NB4 (cell line): ENCODE measurements at regions not wholly inside any gene's neighbourhood (a gene's known extent, or its start where the extent isn't known, plus 50 kb on each side); places are given as distances from the start of the nearest gene placed in this dataset.

Source experiments
- DNase-seq: peaks from one replicate; pipeline ENCODE4 v3.0.0; 2010; ENCODE audit warnings: low read depth
- H3K4me3 ChIP-seq: one replicate; pipeline ENCODE4 v1.5.1; 2011; ENCODE audit warnings: mild to moderate bottlenecking, low read depth, low read length, moderate library complexity
- MYC ChIP-seq: IDR thresholded peaks from 2 replicates; pipeline ENCODE4 v1.6.1; 2011; ENCODE audit warnings: low read depth, low read length
- POLR2A ChIP-seq: IDR thresholded peaks from 2 replicates; pipeline ENCODE4 v1.6.1; 2011; ENCODE audit warnings: mild to moderate bottlenecking; ENCODE audit not compliant: insufficient read length; ENCODE audit errors: extremely low read depth
- TF ChIP-seq, protein P1 (sequence below): IDR thresholded peaks from 2 replicates; pipeline ENCODE4 v1.6.1; 2011; ENCODE audit warnings: low read depth, low read length
- TF ChIP-seq, protein P2 (sequence below): IDR thresholded peaks from one replicate; pipeline ENCODE4 v1.5.1; 2012; ENCODE audit warnings: low read depth, low read length

DNA sequence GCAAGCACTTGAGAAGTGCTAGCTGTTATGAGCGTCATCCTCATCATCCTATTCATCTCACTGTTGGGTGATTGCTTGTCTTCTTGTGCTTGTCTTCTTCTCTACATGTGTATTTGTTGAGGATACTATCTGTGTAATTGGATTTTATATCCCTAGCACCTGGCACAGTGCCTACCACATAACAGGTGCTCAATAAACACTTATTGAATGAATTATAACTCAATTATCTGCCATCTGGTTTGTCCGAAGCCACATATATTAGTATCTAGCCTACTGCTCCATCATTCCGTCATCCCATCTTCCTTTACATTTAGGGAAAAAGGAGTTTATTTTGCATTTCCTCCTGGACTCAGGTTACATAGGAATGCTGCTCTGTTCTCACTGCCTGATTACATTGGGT, 330.4 kb upstream of the ETAA1 start:
- TF ChIP-seq, protein P1, sequence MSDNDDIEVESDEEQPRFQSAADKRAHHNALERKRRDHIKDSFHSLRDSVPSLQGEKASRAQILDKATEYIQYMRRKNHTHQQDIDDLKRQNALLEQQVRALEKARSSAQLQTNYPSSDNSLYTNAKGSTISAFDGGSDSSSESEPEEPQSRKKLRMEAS, result no peak
- no peak for TF ChIP-seq POLR2A
- no peak for TF ChIP-seq MYC
- TF ChIP-seq, protein P2, sequence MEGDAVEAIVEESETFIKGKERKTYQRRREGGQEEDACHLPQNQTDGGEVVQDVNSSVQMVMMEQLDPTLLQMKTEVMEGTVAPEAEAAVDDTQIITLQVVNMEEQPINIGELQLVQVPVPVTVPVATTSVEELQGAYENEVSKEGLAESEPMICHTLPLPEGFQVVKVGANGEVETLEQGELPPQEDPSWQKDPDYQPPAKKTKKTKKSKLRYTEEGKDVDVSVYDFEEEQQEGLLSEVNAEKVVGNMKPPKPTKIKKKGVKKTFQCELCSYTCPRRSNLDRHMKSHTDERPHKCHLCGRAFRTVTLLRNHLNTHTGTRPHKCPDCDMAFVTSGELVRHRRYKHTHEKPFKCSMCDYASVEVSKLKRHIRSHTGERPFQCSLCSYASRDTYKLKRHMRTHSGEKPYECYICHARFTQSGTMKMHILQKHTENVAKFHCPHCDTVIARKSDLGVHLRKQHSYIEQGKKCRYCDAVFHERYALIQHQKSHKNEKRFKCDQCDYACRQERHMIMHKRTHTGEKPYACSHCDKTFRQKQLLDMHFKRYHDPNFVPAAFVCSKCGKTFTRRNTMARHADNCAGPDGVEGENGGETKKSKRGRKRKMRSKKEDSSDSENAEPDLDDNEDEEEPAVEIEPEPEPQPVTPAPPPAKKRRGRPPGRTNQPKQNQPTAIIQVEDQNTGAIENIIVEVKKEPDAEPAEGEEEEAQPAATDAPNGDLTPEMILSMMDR, result no peak
- DNase-seq, result no peak
- no peak overlapping the region for H3K4me3 ChIP-seq

DNA sequence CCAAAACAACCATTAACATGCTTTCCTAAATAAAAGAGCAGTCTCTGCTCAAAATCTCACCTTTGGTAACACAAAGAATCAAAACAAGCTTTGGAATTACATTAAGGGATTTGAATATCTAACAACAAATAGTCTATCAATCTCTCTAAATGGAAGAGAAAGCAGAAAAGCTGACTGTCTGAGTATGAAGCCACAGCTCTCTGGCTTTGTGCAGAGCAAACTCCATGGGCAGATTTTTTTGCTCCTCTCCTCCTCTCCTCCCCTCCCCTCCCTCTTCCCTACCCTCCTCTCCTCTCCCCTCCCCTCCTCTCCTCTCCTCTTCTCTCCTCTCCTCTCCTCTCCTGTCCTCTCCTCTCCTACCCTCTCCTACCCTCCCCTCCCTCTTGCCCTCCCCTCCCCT, 329.5 kb upstream of the ETAA1 start:
- H3K4me3 ChIP-seq, result no peak overlapping the region
- TF ChIP-seq POLR2A (no peak), MYC (no peak)
- TF ChIP-seq, protein P1, result no peak
- TF ChIP-seq, protein P2, result no peak
- DNase-seq, result no peak

DNA sequence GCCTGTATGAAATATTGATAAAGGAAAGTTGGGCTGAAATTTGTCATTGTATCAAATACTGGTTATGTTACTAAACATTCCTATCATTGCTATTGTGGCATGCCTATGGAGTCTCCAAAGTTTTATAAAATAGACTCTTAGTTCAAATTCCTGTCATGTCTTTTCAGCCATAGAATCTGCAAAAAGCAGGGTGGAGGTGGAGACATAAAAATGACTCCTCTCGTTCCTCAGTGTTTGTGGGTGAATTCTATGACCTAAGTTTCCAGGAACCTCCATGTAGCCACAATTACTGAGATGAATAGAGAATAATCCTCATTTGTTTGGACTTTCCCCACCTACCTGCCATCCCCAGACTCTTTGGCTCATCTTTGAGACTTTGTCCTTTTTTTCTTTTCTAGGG, 326.3 kb upstream of the ETAA1 start:
- TF ChIP-seq MYC (no peak), POLR2A (no peak)
- TF ChIP-seq, protein P1, result no peak
- TF ChIP-seq, protein P2, result no peak
- no peak overlapping the region for H3K4me3 ChIP-seq
- no peak for DNase-seq

DNA sequence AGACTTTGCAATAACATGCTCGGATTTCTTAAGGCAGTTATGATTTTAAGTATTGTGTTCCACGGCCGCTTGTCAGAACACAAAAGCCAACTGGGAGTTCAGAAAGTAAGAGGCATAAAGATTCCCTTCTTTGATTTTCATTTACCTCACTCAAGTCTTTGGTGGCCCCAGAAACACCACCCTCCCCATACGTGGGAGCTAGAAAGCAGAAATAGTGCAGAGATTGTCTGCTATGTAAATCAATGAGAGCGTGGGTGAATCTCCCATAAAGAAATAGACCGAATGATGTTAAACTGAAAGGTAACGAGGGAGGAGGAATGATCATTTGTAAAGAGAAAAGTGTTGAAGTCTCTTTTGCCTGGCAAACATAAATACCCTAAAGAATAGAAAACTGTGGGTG, 322.1 kb upstream of the ETAA1 start:
- DNase-seq, result no peak
- TF ChIP-seq, protein P2, result no peak
- TF ChIP-seq POLR2A, result no peak
- no peak for TF ChIP-seq MYC
- H3K4me3 ChIP-seq, result no peak overlapping the region

DNA sequence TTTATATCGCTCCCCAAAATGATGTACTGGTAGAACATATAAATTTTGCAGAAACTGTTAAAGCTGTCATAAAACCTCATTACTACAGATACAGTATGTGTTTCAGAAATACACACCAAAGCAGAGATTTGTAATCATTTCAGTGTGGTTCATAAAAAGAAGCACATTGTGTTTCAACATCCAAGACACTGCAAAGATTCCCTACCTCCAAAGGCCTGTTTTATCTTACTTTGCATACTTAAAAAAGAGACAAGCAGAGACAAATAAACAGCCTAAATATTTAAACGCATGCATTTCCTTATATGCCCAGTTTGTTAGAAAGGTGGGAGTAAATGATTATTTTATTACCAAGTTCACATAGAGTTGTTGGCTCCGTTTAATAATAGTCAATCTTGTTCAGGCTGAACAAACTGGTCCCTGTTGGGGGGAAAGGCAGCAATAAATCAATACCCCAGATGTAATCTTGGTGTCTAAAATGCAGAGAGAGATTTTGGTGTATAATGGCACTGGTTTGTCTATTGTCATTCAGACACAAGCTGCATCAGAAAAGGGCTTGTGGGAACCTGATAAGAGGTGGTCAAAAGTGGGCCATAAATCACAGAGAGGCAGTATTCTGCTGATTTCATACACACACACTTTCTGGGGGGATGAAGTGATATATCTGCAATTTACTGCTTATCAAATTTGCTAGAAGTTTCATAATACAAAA, 321.4 kb upstream of the ETAA1 start:
- H3K4me3 ChIP-seq, result no peak overlapping the region
- TF ChIP-seq POLR2A (no peak), MYC (no peak)
- TF ChIP-seq, protein P2, result no peak
- TF ChIP-seq, protein P1, result no peak

DNA sequence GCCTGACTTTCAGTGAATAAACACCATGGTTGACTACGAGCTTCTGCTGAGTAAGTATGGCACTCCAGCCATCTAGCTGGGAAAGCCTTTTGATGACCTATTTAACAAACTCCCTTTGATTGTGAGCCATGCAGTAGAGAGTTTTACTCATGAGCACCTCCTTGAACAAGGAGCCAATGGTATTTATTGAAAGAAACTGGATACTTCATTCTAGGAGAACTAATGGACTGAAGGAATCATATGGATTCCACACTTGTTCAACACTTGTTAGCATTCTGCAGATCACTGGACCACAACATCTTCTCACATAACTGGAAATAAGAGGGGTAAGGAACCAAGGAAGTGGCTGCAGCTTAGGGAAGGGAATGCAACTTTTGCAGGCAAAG, 320.9 kb upstream of the ETAA1 start:
- TF ChIP-seq, protein P2, result no peak
- TF ChIP-seq MYC, result no peak
- TF ChIP-seq, protein P1, result no peak
- TF ChIP-seq POLR2A, result no peak
- no peak overlapping the region for H3K4me3 ChIP-seq
- no peak for DNase-seq

More for the DNA sequence above, 321.4 kb upstream of the ETAA1 start:
- DNase-seq, result no peak
